ENCODE measurements at regions not wholly inside any gene's neighbourhood (a gene's known extent, or its start where the extent isn't known, plus 50 kb on each side); places are given as distances from the start of the nearest gene placed in this dataset.

DNA sequence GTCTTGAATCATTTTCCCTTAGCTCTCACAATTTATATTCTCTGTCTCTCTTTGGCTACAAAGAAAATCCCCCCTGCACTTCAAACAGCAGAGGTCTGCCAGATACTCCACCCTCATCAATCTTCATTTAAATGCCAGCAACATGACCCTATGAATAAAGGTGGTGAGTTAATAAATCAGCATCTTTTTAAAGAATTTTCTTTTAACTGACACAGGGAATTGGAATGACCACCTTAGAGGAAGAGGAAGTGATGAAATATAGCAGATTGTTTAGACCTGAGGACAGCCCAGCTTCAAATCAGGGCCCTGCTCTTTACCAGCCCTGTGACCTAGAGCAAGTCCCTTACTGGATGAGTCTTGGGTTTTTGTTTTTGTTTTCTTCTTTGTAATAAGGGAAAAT is 223.1 kb upstream of the PAPPA start:
- DNase-seq (ENCODE audit: low read depth), result no peak

GRCh38 chr9:115938479-115938878 is 215.1 kb upstream of the PAPPA start:
- DNase-seq (ENCODE audit: low read depth), result no peak
- H3K4me3 ChIP-seq (ENCODE audit: low read depth, low read length), result no peak overlapping the region
- in situ Hi-C loops (cut with HindIII; ENCODE audit: low sequenced_read_pairs), result no loop called here
- TF ChIP-seq CTCF (IDR thresholded peaks at IDR 0.05; ENCODE audit: low read depth, low read length, missing control alignments), result no peak

More for the DNA sequence above, 223.1 kb upstream of the PAPPA start:
- in situ Hi-C loops (cut with HindIII; ENCODE audit: low sequenced_read_pairs), result no loop called here
- no peak overlapping the region for H3K4me3 ChIP-seq (ENCODE audit: low read depth, low read length)
- TF ChIP-seq CTCF (IDR thresholded peaks at IDR 0.05; ENCODE audit: low read depth, low read length, missing control alignments), result no peak

- no peak overlapping the region for H3K4me3 ChIP-seq (ENCODE audit: low read depth, low read length)
- no peak for DNase-seq (ENCODE audit: low read depth)
- TF ChIP-seq CTCF (IDR thresholded peaks at IDR 0.05; ENCODE audit: low read depth, low read length, missing control alignments), result no peak
- in situ Hi-C loops (cut with HindIII; ENCODE audit: low sequenced_read_pairs), result no loop called here
These were observed 214.4 kb upstream of the PAPPA start for GRCh38 chr9:115939065-115939765.

DNA sequence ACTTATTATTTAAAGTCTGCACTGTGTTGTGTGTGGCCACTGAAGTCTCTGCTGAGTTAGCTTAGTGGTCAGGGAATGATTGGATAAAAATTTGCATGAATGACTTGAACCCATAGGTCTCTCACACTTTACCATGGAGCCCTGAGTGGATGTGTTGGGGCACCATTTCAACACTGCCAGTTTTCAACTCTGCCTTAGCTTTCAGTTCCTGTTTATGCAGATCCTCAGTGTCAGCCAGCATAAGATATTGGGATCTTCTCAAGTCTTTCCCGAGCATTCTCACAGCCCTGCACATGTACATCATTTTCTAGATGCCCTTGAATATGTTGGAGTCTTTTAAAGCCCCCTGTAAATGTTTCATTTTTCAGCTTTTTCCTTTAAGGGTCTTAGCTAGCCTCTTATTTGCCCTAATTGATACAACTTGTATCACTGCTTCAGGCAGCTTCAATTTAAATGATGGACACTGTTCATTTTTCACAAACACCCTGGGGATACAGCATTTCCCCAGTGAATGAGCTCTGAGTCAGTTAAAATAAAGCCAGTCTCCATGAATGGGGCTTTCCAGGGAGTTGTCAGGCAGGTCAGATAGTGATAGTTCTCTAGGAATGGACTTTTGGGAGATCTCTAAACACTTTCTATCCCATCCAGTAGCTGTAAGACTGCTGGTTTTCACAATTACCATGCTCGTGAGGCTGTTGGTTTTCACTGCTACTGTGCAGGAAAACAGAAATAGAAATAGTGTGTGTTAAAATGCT is 211.9 kb upstream of the PAPPA start:
- in situ Hi-C loops (cut with HindIII; ENCODE audit: low sequenced_read_pairs), result no loop called here
- DNase-seq (ENCODE audit: low read depth), result no peak
- TF ChIP-seq CTCF (IDR thresholded peaks at IDR 0.05; ENCODE audit: low read depth, low read length, missing control alignments), result no peak
- H3K4me3 ChIP-seq (ENCODE audit: low read depth, low read length), result no peak overlapping the region

DNA sequence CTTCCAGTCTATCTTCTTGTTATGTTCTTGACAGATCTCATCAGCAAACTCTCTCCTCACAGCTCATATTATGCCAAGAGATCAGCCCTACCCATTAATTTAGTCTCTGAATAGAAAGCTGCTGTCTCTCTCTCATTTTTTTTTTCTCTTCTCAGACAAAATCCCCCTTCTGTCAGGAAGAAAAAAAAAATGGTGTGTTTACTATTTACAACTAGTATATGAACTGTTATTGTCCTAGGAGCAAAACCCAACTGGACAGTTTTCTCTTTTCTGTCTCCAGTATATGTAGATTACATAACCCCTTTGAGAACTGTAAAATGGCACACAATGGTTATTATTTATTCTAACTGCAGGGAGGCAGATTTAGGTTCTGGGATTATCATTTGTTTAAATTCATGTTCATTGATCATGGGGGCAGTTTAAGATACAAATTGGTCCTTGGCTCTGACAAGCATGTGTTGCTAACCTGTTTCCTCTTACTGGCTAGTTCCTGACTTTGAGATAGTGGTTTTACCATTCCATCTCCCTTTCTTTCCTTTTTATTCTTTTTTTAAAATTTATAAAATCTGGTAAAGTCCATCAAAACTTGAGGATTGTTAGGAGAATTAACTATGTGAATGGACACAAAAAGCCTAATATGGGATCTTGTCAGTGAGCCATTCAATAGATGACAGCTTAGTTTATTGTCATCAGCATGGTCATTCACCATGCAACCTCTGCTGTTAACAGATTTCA is 210.0 kb upstream of the PAPPA start:
- no peak for DNase-seq (ENCODE audit: low read depth)
- in situ Hi-C loops (cut with HindIII; ENCODE audit: low sequenced_read_pairs), result no loop called here
- TF ChIP-seq CTCF (IDR thresholded peaks at IDR 0.05; ENCODE audit: low read depth, low read length, missing control alignments), result no peak
- no peak overlapping the region for H3K4me3 ChIP-seq (ENCODE audit: low read depth, low read length)

- H3K4me3 ChIP-seq (ENCODE audit: low read depth, low read length), result no peak overlapping the region
- in situ Hi-C loops (cut with HindIII; ENCODE audit: low sequenced_read_pairs), result no loop called here
- peak; percentile 97 for DNase-seq (ENCODE audit: low read depth)
- TF ChIP-seq CTCF (IDR thresholded peaks at IDR 0.05; ENCODE audit: low read depth, low read length, missing control alignments), result no peak
These were observed 209.2 kb upstream of the PAPPA start for GRCh38 chr9:115944166-115944948.

Data from astrocyte of the cerebellum (primary cell).